Testis (tissue), 2 donors: ENCODE measurements at regions not wholly inside any gene's neighbourhood (a gene's known extent, or its start where the extent isn't known, plus 50 kb on each side); places are given as distances from the start of the nearest gene placed in this dataset.

ENCODE experiments used
- POLR2A ChIP-seq: fragments of 450-650 bp; IDR thresholded peaks from one replicate; pipeline ENCODE4 v1.6.1; 2017; ENCODE audit warnings: antibody characterized with exemption, mild to moderate bottlenecking, moderate library complexity
- TF ChIP-seq, protein P1 (sequence below), 3 experiments: fragments of 450-650 bp in 2 of 3; fragments of 200-600 bp in 1 of 3; sonication (generic) in 1 of 3; IDR thresholded peaks; one replicate each; pipeline ENCODE4 v1.5.1; 2016 to 2019; ENCODE audit warnings: antibody characterized with exemption in 3 of 3, mild to moderate bottlenecking in 2 of 3, moderate library complexity in 1 of 3

DNA sequence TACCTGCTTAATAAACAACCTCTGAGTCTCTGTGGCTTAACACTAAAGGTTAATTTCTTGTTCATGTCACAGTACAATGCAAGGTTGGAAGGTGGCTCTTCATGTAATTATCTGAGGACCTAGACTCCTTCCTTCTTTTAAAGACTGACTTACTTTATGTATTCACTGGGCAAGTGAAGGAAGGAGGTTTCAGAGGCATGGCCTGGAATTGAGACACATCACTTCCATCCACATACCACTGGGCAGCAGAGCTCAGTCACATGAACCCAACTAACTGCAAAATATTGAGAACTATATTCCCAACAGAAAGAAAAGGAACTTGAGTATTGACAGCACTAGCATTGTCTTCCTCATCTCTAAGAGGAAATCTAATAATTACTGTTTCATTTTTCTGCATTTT, 57.5 kb upstream of the FN1 start:
- TF ChIP-seq, protein P1, sequence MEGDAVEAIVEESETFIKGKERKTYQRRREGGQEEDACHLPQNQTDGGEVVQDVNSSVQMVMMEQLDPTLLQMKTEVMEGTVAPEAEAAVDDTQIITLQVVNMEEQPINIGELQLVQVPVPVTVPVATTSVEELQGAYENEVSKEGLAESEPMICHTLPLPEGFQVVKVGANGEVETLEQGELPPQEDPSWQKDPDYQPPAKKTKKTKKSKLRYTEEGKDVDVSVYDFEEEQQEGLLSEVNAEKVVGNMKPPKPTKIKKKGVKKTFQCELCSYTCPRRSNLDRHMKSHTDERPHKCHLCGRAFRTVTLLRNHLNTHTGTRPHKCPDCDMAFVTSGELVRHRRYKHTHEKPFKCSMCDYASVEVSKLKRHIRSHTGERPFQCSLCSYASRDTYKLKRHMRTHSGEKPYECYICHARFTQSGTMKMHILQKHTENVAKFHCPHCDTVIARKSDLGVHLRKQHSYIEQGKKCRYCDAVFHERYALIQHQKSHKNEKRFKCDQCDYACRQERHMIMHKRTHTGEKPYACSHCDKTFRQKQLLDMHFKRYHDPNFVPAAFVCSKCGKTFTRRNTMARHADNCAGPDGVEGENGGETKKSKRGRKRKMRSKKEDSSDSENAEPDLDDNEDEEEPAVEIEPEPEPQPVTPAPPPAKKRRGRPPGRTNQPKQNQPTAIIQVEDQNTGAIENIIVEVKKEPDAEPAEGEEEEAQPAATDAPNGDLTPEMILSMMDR (IDR thresholded peaks at IDR 0.05): no peak
- TF ChIP-seq POLR2A: no peak
